ENCODE measurements at regions not wholly inside any gene's neighbourhood (a gene's known extent, or its start where the extent isn't known, plus 50 kb on each side); places are given as distances from the start of the nearest gene placed in this dataset.
A peak's percentile ranks its signal among the peaks of the same experiment; 100 is the strongest.
"Not testable (repeated sequence)": the region's sequence is repeated elsewhere in the genome, so short reads cannot be mapped to it uniquely, and the experiment has no call there.

- no peak for DNase-seq (ENCODE audit: low read depth)
These were observed 121.6 kb downstream of the CASP12 start for GRCh38 chr11:104776501-104777170.

GRCh38 chr11:104774578-104774977 lies 123.7 kb downstream of the CASP12 start:
- no peak for DNase-seq (ENCODE audit: low read depth)

- peak; percentile 93 for DNase-seq (ENCODE audit: low read depth)
These were observed 125.4 kb downstream of the CASP12 start for GRCh38 chr11:104772806-104773241.

DNA sequence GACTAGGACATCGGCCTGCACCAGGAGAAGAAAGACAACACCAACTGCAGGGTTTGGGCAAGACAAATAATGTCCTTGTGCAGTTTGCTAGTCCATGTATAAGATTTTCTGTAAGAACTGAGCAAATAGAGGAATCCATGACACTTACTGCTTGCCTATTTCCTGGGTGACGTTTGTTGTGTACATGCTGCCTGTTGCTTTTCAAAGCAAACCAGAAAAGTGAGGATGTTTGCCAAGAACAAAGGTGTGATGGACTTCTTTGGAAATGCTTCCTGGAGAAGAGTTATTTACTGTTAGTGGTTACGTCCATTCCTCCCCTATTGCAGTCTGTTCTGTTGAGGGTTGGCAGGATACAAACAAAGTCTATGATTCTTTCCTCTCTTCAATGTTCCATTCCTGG lies 126.5 kb downstream of the CASP12 start:
- no peak for DNase-seq (ENCODE audit: low read depth)

DNA sequence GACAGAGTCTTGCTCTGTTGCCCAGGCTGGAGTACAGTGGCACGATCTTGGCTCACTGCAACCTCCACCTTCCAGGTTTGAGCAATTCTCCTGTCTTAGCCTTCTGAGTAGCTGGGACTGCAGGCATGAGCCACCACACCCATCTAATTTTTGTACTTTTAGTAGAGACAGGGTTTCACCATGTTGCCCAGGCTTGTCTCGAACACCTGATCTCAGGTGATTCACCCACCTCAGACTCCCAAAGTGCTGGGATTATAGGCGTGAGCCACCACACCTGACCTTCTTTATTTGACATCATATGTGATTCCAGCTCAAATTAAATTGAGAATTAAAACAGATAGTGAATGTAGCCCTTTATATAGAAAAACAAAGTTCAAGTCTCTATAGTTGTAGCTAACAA lies 127.2 kb downstream of the CASP12 start:
- DNase-seq (ENCODE audit: low read depth) = not testable (repeated sequence)

DNA sequence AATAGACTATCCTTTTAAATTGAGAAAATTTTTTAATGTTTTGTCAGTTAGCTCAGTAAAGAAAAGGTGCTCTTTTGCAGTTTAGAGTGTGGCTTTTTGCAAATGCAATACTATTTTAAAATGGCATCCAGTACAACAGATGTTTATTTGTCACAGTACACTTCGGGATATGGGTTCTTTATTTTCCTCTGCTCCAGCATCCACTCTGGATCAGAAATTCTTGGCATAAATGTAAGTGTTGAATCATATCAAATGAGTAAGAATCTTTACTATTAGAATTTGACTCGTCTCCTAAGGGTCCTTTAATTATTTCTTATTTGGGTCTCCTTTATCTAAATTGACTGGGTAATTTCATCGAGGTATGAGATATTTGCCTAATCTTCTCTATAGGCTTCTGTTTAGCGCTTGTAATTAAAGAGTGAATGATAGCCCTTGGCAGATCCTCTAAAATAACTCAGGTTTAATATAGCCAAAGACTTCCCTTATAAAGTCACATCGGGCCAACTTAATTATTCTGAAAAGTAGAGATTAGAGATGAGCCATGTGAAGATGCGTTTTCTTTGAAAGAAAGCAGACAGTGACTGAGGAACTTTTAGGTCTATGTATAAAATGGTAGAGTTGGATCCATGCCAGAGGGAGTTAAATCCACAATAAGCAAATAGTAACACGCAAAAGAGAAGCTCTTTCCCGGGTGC lies 132.7 kb downstream of the CASP12 start:
- no peak for DNase-seq (ENCODE audit: low read depth)

DNA sequence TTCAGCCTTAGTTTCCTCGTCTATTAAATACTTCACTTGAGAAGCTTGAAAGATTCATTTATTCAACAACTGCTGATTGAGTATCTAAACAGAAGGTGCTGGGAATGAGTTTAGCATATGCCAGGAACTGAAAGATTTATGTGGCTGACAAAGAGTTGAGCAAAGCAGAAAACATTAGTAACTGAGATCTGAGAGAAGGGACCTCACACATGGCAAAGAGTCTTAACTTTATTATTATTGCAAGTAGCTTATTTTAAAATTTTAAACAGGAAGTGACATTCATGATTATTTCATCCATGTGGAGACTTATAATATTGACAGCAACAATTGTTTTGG lies 133.6 kb downstream of the CASP12 start:
- DNase-seq (ENCODE audit: low read depth) = no peak

DNA sequence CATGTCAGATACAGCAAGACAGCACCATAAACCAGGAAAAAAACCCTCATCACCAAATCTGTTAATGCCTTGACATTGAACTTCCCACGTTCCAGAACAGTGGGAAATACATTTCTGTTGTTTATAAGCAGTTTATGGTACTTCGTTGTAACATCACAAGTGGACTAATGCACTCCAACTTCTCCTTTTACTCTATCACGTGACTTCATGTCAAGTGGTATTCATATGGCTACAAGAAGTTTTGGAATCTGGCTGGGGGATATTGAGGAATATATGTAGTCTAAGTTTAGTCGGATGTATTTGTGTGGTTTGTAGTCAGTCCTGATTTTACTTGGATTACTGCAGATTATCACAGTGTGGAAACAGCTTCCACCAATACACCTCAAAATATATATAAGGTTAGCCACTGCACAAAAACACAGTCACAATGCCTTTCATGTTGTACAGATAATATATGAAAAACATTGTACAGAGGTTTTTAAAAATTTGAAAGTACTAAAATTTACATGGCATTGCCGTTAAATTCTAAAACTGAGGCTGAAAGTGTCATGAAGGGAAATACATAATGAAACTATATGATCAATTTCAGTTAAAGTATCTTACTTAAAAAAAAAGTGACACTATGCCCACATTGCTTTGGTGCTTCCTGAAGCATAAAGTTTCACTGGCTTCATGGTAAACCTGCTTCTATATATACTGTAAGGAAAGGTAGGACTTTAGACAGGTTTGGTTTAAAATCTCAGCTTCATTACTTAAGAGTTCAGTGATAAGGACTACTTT lies 134.1 kb downstream of the CASP12 start:
- no peak for DNase-seq (ENCODE audit: low read depth)

GRCh38 chr11:104761511-104761910 lies 136.7 kb downstream of the CASP12 start:
- no peak for DNase-seq (ENCODE audit: low read depth)

- DNase-seq (ENCODE audit: low read depth) = no peak
These were observed 138.8 kb downstream of the CASP12 start for GRCh38 chr11:104759464-104759863.

DNA sequence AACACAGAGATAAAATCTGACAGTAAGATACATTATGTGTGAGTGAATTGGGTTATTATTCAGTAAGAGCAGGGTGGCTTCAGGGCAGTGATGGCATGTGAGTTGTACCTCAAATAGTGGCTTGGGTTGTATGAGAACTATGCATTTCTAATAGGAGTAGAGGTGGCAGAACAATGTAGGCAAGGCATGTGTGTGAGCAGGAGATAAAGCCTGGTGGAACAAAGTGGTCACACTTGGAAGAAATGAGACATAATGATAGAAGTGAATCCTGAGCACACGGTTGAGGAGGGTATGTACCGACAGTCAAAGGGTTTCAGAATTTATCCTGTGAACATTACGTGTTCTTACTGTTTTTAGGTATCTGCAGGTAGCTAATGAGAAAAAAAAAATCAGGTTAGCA lies 159.3 kb downstream of the CASP12 start:
- DNase-seq (ENCODE audit: low read depth) = no peak

DNA sequence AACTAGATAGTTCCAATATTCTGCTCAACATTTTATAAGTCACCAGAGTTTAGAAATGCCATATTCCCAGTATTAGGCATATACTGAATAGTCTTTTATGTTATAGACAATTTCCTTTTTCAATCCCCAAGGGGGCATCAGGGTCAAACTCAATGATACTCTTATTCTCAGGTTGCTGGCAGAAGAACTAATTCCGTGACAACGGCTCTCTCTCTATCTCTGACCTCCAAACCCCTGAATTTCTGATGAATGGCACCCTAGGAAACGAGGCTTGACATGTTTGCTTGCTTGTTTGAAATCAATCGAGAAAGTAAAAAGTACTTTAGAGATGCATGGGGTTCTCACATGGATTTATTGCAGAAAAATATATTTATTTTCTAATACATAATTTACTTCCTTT lies 160.1 kb downstream of the CASP12 start:
- no peak for DNase-seq (ENCODE audit: low read depth)

DNA sequence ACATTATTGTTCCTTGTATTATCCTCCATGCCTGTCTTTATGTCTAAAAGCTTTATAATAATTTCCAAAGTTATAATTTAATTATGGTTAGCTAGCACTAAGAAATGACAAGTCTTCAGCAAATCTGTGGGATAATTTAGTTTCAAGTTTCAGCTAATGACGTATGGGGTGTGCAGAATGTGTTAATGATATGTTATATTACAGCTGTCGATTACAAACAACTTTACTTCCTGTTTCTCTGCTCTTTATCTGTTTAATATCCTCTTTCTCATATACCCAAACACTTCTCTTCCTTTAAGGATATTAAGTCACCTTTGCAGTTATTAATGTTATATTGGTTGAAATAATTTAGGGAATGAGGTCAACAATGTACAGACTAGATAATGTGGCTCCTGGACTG lies 161.8 kb downstream of the CASP12 start:
- no peak for DNase-seq (ENCODE audit: low read depth)

- no peak for DNase-seq (ENCODE audit: low read depth)
These were observed 163.3 kb downstream of the CASP12 start for GRCh38 chr11:104734998-104735397.

DNA sequence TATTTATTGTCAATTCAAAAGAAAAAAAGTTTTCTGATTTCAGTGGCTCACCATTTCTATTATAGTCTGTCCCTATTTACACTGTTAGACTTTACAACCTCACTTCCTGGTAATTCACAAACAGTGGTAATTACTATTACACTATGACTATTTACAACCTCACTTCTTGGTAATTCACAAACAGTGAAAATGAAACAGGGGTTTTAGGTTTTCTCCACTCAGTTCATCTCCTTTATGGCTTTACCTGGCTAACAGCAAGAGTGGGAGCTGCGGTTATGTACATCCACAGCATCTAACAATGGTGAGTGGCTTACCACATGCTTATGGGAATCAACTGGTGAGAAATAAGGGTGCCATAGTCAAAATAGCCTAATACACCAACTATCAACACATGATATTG lies 166.4 kb downstream of the CASP12 start:
- no peak for DNase-seq (ENCODE audit: low read depth)

DNA sequence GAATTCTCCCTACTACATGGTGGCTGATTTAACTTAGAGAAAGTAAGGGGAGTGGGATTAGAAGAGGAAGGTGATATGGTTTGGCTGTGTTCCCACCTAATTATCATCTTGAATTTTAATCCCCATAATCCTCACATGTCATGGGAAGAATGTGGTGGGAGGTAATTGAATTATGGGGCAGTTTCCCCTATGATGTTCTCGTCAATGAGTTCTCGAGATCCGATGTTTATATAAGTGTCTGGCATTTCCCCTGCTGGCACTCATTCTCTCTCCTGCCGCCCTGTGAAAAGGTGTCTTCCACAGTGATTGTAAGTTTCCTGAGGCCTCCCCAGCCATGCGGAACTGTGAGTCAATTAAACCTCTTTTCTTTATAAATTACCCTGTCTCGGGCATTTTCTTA lies 169.3 kb downstream of the CASP12 start:
- DNase-seq (ENCODE audit: low read depth) = no peak

DNA sequence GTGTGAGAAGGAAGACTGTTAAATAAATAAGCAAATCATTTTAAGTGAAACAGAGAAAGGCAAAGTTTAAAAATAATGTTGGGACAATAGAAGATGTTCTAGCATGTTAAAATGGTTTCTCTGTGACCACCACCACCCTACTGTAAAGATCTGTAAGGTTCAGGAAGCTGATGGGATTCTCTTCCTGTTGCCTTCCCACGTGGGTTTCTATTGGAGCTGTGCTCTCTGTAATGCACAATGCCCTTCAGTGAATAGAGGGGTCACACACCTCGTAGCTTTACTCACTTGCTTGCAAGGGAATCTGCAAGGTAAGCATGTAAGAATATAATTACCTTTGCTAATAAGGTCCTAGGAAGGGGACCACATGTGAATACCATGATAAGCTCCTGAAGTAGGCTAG lies 170.5 kb downstream of the CASP12 start:
- DNase-seq (ENCODE audit: low read depth) = no peak

- no peak for DNase-seq (ENCODE audit: low read depth)
These were observed 171.2 kb downstream of the CASP12 start for GRCh38 chr11:104727095-104727494.

DNA sequence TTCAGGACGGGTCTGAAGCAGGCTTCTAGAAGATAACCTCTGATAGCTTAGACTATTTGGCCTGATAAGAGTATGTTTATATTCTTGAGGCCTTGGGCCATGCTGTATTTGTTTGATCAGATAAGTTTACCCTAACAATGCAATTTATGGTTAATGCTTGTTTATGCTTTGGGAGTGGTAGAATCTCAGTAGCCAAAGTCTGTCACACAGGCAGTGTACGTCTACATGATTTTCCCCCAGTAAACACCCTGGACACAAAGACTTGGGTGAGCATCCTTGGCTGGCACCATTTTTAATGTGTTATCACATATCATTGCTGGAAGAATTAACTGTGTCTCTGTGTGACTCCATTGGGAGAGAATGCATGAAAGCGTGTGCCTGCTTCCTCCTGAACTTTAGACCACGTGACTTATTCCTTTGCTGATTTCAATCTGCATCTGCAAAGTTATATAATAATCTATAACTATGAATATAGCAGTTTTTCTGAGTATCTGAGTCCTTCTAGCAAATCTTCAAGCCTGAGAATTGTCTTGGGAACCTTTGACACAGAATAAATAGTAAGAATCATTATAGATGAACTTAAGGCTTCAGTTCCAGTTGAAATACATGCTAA lies 172.4 kb downstream of the CASP12 start:
- no peak for DNase-seq (ENCODE audit: low read depth)

DNA sequence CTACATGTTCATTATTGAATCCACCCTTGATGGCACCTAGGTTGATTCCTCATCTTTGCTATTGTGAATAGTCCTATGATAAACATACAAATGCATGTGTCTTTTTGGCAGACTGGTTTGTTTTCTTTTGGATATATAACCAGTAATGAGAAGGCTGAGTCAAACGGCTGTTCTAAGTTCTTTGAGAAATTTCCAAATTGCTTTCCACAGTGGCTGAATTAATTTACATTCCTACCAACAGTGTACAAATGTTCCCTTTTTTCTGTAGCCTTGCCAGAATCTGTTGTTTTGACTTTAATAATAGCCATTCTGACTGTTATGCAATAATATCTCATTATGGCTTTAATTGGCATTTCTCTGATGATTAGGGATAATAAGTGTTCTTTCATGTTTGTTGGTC lies 184.9 kb downstream of the CASP12 start:
- DNase-seq (ENCODE audit: low read depth) = no peak

DNA sequence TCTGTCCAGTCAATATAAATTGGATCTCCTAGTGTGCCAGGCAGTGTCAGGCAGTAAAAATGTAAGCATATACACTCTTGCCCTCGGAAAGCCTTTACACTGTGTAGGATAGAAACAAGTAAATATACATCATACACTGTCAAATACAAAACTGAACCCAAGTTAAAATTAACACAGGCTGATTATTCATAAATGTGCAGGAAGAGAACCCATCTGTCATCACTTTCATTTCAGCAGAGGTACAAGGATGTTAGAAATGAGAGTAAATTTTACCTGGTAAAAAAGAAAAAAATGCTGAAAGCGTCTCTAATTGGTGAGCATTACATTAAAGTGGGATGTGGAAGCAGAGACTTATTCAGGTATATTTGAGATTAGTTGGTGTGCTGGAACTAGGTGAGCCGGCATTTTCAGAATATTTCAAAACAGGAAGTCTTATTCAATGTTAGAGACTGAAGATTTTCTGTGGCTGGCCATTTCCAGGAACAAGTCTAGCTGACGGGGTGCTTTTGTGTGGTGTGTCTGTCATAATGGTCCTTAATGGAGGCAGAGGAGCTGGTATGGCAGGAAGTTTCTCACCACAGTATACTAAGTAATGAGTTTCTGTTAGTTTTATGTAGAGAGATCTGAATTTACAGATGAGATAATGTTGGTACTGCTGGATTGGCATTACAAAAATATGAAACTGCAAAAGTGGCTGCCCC lies 192.6 kb downstream of the CASP12 start:
- DNase-seq (ENCODE audit: low read depth) = no peak

- DNase-seq (ENCODE audit: low read depth) = no peak
These were observed 193.4 kb downstream of the CASP12 start for GRCh38 chr11:104704888-104705287.

Data from GM04504 (cell line).